Germinal center (tissue), 1 donor: ENCODE measurements at regions not wholly inside any gene's neighbourhood (a gene's known extent, or its start where the extent isn't known, plus 50 kb on each side); places are given as distances from the start of the nearest gene placed in this dataset.
"Not testable (repeated sequence)": the region's sequence is repeated elsewhere in the genome, so short reads cannot be mapped to it uniquely, and the experiment has no call there.

Experiments used
- DNase-seq: peaks from one replicate; pipeline ENCODE4 v3.0.0; 2012; ENCODE audit warnings: mixed read lengths, low spot score

- no peak for DNase-seq
Observed at GRCh38 chr7:10471280-10472058, 502.2 kb upstream of the PHF14 start.

- DNase-seq: no peak
Observed at GRCh38 chr7:10472115-10472514, 501.6 kb upstream of the PHF14 start.

GRCh38 chr7:10473569-10473968, 500.1 kb upstream of the PHF14 start:
- no peak for DNase-seq

- DNase-seq: no peak
Observed at GRCh38 chr7:10474048-10474447, 499.6 kb upstream of the PHF14 start.

- no peak for DNase-seq
Observed at GRCh38 chr7:10475940-10476641, 497.6 kb upstream of the PHF14 start.

- DNase-seq: no peak
Observed at GRCh38 chr7:10476642-10477041, 497.0 kb upstream of the PHF14 start.

GRCh38 chr7:10483671-10484070, 490.0 kb upstream of the PHF14 start:
- no peak for DNase-seq

GRCh38 chr7:10484767-10485166, 488.9 kb upstream of the PHF14 start:
- DNase-seq: no peak

- not testable (repeated sequence) for DNase-seq
Observed at GRCh38 chr7:10501206-10501884, 472.3 kb upstream of the PHF14 start.

- no peak for DNase-seq
Observed at GRCh38 chr7:10507032-10507431, 466.6 kb upstream of the PHF14 start.

GRCh38 chr7:10521306-10521705, 452.4 kb upstream of the PHF14 start:
- DNase-seq: no peak

GRCh38 chr7:10533429-10533828, 440.2 kb upstream of the PHF14 start:
- not testable (repeated sequence) for DNase-seq

GRCh38 chr7:10536561-10536960, 437.1 kb upstream of the PHF14 start:
- DNase-seq: no peak

- no peak for DNase-seq
Observed at GRCh38 chr7:10537764-10538163, 435.9 kb upstream of the PHF14 start.

GRCh38 chr7:10557375-10557774, 416.3 kb upstream of the PHF14 start:
- DNase-seq: no peak

GRCh38 chr7:10560497-10560896, 413.2 kb upstream of the PHF14 start:
- no peak for DNase-seq

GRCh38 chr7:10568891-10569290, 404.8 kb upstream of the PHF14 start:
- no peak for DNase-seq

GRCh38 chr7:10571759-10572158, 401.9 kb upstream of the PHF14 start:
- DNase-seq: no peak

GRCh38 chr7:10577866-10578374, 395.8 kb upstream of the PHF14 start:
- DNase-seq: no peak

- DNase-seq: no peak
Observed at GRCh38 chr7:10579561-10579960, 394.1 kb upstream of the PHF14 start.

GRCh38 chr7:10584886-10585285, 388.8 kb upstream of the PHF14 start:
- DNase-seq: no peak

GRCh38 chr7:10588084-10588483, 385.6 kb upstream of the PHF14 start:
- DNase-seq: no peak

GRCh38 chr7:10592604-10593003, 381.1 kb upstream of the PHF14 start:
- DNase-seq: no peak
